ENCODE measurements at regions not wholly inside any gene's neighbourhood (a gene's known extent, or its start where the extent isn't known, plus 50 kb on each side); places are given as distances from the start of the nearest gene placed in this dataset.

DNA sequence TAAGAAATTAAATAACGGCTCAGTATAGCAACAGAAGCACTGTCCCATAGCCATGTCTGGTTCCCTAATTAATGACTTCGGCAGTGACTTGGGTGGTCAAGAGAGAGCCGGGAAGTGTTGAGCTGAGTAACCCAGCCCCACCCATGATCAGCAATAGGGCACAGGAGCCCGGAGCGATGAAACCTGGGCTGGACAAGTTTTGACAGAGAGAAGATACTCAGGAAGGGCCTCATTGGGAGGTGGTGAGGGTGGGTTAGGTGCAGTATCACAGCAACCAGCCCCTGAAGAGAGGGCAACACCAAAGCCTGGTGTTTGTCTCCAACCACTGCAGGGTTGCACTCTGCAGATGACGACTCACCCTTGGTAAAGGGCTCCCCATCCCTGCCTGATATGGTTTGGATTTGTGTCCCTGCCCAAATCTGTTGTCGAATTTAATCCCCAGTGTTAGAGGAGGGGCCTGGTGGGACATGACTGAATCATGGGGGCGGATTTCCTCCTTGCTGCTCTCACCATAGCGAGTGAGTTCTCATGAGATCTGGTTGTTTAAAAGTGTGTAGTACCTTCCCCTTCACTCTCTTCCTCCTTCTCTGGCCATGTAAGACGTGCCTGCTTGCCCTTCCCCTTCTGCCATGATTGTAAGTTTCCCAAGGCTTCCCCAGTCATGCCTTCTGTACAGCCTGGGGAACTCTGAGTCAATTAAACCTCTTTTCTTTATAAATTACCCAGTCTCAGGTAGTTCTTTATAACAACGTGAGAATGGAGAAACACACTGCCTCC is 124.9 kb upstream of the MED13L start:
- no peak for DNase-seq (ENCODE audit: low read depth in 2 of 2)

DNA sequence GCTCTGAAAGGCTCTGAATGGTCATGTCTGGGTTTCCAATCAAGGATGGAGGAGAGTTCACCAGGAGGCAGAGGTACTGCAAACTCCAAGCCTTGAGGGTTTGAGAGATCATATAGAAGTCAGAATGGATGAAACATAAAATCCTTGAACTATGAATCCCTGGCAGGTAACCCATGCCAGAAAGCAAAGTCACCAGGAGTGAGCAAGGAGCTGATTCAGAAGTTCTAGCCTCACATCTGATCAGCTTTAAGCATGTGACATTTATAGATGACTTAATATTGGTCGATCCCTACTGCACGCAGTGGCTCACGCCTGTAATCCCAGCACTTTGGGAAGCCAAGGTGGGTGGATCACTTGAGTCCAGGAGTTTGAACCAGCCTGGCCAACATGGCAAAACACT is 126.1 kb upstream of the MED13L start:
- DNase-seq (ENCODE audit: low read depth in 2 of 2): no peak

DNA sequence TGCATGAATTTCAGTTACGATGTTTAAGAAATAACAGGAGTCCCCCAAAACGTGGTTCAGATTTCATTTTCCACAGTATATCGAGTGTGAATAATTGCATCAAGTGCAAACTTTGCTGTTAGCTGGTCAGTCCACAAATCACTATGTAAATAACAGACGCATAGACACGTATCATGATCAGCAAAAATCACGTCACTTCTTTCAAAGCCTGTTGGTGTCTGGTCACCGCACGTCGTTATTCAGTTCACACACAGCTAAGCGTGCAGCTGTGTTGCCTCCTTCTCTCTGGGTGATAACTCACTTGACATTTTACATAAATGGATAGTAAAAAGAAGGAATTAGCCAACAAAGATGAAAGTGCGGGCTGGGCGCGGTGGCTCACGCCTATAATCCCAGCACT is 126.8 kb upstream of the MED13L start:
- no peak for DNase-seq (ENCODE audit: low read depth in 2 of 2)

DNA sequence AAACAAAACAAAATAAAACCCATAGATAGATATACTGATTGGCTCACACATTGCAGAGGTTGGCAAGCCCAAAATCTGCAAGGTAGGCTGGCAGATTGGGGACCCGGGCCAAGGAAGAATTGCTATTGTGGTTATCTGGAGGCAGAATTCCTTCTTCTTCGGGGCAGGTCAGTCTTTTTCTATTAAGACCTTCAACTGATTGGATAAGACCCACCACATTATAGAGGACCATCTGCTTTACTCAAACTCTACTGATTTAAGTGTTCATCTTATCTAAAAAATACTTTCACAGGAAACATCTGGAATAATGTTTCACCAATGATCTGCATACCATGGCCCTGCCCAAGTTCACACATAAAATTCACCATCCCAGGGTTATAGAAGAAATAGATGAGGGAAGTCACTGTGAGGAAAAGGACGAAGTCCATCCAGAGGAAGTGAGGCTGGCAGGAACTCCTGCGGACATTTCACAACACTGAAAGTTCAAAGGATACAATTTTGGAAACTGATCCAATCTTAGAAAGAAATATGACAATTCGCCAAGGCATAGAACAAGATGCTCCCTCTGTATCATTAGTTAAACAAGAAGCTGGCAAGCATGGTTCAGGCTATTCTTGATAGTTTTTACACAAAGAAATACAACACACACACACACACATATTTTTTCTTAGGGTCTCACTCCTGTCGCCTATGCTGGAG is 127.6 kb upstream of the MED13L start:
- DNase-seq (ENCODE audit: low read depth in 2 of 2): no peak

DNA sequence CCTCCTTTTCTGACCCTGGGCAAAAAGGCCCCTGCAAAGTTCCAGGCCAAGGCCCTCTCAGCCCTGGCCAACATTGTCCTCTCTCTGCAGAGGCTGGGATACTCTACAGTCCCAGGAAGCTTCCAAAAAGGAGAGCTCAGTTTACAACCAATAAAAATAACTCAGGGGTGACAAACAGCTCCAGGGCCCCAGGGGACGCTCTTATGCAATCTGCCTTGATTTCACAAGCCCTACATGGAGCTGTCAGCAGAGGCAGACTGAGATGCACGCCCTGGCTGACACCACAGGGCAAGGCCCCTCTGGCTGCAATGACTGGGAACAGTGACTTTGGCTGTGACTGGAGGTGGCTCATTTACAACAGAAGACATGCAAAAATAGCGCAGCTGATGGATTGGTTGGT is 129.0 kb upstream of the MED13L start:
- DNase-seq (ENCODE audit: low read depth in 2 of 2): peak; percentile 59 to 66

DNA sequence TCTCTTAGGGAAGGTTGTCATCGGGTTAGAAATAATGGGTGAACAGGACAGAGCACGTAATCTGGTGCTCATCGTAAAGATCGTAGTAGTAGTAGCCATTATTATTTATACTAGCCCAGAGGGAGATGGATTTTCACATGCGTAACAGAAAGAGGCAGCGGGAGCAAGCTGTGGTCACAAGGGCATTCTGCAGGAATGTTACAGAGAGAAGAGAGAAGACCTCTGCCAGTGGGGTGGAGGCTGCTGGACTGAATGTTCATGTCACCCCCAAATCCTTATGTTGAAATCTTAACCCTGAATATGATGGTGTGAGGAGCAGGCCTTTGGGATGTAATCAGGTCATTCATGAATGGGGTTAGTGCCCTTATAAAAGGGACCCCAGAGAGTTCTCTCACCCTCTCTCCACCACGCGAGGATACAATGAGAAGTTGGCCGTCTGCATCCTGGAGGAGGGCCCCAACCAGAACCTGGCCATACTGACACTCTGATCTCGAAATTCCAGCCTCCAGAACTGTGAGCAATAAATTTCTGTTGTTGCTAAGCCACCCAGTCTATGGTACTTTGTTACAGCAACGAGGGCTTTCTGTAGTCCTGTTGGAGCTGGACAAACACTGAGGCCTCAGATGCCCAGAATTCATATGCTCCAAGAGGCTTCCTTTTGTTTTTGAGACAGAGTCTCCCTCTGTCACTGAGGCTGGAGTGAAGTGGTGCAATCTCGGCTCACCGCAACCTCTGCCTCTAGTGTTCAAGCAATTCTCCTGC is 131.2 kb upstream of the MED13L start:
- DNase-seq (ENCODE audit: low read depth in 2 of 2): no peak

DNA sequence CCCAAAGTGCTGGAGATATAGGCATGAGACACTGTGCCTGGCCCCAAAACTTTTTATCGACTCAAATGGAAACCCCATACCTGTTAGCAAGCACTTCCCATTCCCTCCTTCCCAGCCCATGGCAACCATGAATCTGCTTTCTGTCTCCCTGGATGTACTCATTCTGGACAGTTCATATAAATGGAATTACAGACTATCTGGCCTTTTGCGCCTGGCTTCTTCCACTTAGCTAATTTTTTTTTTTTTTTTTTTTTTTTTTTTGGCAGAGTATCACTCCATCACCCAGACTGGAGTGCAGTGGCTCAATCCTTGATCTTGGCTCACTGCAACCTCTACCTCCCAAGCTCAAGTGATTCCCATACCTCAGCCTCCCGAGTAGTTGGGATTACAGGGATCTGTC is 134.5 kb upstream of the MED13L start:
- no peak for DNase-seq (ENCODE audit: low read depth in 2 of 2)

DNA sequence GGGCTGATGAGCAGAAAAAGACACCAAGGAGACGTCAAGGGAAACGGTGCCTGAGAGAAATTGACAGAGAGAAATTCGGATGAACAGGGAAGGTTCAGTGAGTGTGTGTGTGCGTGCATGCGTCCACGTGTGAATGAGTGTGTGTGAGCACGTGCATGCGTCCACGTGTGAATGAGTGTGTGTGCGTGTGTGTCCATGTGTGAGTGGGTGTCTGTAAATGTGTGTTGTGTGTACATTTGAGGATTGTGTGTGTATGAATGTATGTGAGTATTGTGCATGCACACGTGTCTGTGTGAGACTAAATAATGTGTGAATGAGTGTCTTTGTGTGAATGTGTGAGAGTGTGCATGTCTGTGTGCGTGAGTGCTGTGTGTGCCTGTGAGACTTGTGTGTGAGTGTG is 137.4 kb upstream of the MED13L start:
- no peak for DNase-seq (ENCODE audit: low read depth in 2 of 2)

DNA sequence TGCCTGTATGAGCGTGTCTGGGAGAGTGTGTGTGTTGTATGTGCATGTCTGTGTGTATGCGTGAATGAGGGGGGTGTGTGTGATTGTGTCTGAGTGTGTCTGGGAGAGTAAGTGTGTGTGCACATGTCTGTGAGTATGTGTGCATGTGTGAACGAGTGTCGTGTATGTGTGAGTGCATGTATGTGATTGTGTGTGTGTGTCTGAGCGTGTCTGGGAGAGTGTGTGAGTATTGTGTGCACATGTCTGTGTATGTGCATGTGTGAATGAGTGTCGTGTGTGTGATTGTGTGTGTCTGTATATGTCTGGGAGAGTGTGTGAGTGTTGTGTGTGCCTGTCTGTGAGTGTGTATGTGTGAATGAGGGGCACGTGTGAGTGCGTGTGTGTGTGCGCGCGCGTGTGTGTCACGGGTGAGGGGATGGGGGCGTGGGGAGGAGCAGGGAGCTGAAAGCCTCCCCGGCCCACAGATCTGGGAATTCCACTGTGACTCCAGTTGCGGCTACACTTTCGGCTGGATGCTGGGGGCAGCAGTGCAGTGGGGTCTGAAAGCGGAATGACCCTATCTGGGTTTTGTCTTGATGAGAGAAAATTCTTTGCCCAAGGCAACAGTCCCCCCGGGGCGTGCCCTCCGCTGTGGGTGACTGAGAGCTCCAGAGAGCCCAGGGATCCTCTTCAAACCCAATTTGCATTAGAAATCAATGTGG is 138.1 kb upstream of the MED13L start:
- no peak for DNase-seq (ENCODE audit: low read depth in 2 of 2)

DNA sequence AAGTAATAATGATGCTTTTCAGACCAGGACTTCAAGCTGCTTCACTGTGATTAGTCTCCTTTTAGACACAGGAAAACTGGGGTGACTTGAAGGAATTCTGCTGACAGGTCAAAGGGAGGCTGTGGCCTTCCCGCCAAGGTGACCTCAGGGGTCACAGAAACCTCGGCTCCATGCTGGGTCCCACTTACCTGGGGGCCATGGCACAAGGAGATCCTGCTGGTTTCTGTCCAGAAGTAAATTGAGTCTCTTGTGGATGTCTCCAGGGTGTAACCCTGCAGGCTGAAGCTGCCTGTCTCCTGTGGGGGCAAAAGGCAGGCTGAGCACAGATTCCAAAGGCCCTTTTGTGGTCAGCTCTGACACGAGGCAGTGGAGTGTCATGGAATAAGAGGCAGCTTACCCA is 138.7 kb upstream of the MED13L start:
- no peak for DNase-seq (ENCODE audit: low read depth in 2 of 2)

DNA sequence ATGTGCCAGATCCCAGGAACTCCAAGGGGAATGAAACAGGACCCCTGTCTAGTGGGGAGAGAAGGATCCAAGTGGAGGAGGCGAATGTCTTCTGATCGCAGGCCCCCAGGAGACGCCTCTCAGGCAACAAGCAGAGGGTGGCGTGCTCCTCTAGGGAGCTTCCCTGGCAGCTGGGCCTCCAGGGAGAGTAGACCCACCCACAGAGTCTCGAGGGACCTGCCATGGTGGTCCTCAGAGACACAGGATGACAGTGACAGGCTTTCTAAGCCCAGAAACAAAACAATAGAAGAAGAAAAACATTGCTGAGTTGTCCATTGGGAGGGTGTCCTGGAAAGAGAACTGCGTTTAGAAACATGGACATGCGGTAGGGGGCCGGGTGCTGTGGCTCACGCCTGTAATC is 140.6 kb upstream of the MAP1LC3B2 start:
- no peak for DNase-seq (ENCODE audit: low read depth in 2 of 2)

DNA sequence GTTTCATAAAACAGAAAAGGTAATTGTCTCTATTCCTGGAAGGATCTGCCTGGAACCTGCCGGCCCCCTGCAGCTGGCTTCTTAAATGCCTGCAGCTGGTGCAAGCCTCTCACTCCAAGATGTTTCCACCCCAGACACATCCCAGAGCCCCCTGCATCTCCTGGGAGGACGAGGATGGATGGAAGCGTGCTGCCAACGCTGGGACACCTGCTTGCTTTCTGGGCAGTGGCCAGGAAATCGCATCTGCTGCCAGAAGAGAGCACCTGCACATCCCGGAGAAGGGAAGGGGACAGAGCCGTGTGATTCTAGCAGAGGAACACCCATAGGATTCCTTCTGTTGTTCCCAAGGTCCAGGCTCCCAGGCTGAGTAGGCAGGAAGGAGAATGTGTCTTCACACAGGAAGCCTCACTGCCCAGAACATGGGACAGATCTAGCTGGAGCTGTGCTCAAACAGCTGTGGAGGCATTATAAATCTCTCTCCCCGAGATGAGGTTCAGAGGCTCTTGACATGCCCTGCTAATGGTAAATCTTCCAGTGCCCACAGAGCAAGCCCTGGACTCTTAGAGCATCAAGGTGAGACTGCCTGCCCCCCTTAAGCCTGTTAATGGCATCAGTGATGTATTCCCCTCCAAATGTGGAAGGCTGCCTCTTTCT is 138.8 kb upstream of the MAP1LC3B2 start:
- DNase-seq (ENCODE audit: low read depth in 2 of 2): no peak

DNA sequence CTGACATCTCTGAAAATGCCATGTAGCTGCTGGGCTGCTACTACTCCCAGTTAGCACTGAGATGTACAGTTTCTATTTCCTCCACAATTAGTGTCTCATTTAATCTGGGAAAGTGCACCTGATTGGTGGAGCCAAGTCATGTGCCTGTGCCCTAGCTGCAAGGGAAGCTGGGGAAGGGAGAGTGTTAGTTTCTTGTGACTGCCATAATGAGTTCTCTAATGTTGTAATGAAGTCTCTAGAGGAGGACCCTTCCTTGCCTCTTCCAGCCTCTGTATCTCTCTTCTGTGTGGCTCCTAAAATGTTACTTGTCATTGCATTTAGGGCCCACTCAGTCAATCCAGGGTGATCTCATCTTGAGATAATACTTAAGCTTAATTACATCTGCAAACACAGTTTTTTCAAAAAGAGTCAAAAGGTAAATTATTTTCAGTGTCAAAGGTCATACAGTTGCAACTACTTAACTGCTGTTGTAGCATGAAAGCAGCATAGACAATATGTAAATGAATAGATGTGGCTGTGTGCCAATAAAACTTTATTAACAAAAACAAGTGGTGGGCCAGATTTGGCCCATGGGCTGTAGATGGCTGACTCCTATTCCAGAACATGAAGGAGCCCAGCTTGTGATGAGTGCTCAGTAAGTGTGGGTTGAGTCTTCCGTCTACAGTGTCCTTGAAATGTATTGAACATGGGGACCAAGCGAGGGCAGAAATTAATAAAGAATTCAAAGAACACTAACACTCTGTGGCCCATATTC is 137.2 kb upstream of the MAP1LC3B2 start:
- DNase-seq (ENCODE audit: low read depth in 2 of 2): no peak

DNA sequence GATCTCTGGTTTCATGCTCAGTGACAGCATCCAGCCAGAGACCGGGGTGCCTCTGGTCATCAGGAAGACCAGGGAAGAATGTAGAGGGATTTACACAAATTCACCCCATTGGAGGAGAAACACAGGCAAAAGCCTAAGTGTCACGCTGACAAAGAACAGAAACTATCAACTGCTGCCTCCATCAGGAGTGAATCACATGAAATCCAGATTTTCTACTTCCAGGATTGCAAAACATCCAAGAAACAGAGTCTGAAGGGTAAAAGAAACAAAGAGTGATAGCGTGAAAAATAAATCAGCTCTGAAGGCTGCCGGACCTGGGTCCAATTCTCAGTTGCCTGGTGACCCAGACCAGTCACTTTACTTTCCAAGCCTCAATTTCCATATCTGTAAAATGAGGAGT is 136.1 kb upstream of the MAP1LC3B2 start:
- peak in 1 of 2 experiments; percentile 66 for DNase-seq (ENCODE audit: low read depth in 2 of 2)

DNA sequence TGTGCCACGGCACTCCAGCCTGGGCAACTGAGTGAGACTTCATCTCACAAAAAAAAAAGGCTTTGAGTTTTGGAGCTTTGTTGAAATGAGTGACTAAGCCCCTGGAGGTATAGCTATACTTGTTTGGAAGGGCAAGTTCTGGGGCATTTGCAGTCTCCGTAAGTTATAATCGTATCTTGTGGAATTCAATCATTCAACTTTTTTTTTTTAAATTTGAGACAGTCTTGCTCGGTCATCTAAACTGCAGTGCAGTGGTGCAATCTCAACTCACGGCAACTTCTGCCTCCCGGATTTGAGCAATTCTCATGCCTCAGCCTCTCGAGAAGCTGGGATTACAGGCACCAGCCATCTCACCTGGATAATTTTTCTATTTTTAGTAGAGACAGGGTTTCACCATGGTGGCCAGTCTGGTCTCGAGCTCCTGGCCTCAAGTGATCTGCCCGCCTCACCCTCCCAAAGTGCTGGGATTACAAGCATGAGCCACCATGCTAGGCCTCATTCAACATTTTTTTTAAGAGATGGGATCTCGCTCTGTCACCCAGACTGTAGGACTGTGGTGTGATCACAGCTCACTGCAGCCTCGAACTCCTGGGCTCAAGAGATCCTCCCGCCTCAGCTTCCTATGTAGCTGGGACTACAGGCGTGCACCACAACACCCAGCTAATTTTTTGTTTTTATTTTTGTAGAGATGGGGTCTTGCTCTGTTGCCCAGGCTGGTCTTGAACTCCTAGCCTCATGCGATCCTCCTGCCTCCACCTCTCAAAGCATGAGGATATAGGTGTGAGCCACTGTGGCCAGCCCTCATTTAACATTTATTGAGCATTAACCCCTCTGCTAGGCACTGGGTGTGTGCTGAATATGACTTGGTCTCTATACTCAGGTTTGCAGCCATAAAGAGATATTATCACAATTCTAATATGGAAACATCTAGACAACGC is 133.7 kb upstream of the MAP1LC3B2 start:
- DNase-seq (ENCODE audit: low read depth in 2 of 2): no peak

DNA sequence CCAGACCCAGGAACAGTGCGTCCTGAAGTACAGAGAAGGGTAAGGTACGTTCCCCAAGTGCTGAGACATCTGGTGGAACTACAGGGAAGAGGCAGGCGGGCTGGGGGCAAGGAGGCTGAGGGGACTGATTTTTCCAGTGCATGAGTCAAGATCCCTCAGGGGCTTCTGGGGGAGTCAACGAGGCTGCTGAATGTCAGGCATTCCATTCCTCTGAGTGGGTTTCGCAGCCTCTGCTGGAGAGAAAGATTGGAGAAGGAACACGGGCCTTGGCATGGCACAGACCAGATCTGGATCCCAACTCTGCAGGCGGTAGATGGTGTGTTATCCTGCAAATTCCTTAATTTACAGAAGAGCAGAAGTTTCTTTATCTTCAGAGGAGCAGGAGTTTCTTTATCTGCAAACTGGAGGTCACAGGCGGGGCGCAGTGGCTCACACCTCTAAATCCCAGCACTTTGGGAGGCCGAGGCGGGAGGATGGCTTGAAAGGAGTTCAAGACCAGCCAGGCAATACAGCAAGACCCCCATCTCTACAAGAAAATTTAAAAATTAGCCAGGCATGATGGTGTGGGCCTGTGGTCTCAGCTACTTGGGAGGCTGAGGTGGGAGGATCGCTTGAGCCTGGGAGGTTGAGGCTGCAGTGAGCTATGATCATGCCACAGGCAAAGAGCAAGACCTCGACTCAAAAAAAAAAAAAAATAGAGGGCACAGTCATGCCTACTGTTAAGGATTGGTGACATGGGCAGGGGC is 132.6 kb upstream of the MAP1LC3B2 start:
- DNase-seq (ENCODE audit: low read depth in 2 of 2): peak; percentile 98 to 99

DNA sequence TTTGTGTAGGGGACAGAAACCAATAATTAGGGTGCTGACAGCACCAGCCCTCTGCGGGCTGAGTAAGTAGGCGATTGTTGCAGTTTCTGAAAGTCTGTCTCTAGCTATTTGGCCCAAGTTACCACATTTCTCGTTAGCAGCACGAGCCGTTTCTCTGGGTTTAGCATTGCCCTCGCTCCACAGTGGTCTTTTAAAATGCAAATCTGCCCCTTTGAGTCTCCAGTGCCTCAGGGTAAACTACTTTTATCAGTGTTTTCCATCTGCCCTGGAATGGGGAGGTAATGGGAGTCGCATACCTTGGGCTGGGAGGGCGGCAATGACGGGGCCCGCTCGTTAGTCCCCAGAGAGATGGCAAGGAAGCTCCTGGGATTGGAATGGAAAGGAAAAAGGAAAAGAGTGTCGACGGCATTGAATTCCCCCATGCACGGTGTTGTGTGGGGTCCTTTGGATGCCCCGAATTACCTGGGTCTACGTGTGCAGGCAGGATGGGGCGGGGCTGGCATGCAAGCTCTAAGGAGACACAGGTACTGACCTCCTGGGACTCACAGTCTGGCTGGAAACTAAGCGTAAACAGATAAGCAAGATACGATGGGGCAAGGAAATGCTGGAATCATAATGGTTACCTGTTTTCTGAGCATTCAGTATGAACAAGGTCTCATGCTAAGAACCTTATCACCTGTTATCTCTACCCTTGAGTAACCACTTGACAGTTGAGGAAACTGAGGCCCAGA is 131.8 kb upstream of the MAP1LC3B2 start:
- DNase-seq (ENCODE audit: low read depth in 2 of 2): no peak

DNA sequence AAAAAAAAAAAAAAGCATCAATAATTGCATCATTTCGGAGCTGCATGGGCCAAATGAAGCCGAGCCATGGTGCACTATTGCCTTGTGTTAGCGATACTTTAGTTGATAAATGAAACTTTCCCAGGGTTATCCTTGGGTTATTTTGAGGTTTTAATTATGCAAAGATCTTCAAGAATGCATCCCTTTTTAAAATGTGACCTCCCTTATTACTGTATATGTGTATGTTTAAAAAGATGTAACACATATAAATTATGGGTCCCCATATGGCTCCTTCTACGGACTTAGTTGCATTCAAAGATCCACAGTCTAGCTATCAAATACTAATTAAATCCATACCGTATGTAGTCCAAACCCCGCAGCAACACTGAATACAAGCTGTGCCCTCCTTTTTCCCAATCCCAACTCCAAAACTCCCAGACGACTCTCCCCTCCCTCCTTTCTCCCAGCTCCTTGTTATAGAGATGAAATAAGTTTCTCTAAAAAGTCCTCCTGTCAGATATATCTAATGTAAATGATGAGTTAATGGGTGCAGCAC is 129.3 kb upstream of the MAP1LC3B2 start:
- peak; percentile 86 to 90 for DNase-seq (ENCODE audit: low read depth in 2 of 2)

All from fibroblast of skin of left biceps (primary cell).